Calu3 (cell line): ENCODE measurements at regions not wholly inside any gene's neighbourhood (a gene's known extent, or its start where the extent isn't known, plus 50 kb on each side); places are given as distances from the start of the nearest gene placed in this dataset.

Experiments used
- BruUV-seq: library from RNA; stranded (reverse); fragments of 400-500 nt; replicated peaks from 2 replicates; lab custom pipeline; 2021; lab: Mats Ljungman, UMichigan
- CTCF ChIA-PET: fragments of 300-600 bp; sonication (Branson Sonifier 250); formaldehyde crosslinking; loops from one replicate; lab custom pipeline; 2022; ENCODE audit warnings: antibody characterized with exemption; lab: Charles Lee
- DNase-seq: peaks from one replicate; pipeline ENCODE4 v3.0.0; 2022
- H3K27ac Mint-ChIP-seq: one replicate; pipeline ENCODE4 v1.8.0; 2022; ENCODE audit warnings: mixed read lengths; ENCODE audit not compliant: unreplicated experiment
- H3K27me3 Mint-ChIP-seq: one replicate; pipeline ENCODE4 v1.8.0; 2022; ENCODE audit warnings: mixed read lengths; ENCODE audit not compliant: unreplicated experiment
- H3K36me3 Mint-ChIP-seq: one replicate; pipeline ENCODE4 v1.8.0; 2022; ENCODE audit warnings: mild to moderate bottlenecking, moderate library complexity, mixed read lengths; ENCODE audit not compliant: insufficient read depth, unreplicated experiment
- H3K4me1 Mint-ChIP-seq: one replicate; pipeline ENCODE4 v1.8.0; 2022; ENCODE audit warnings: mild to moderate bottlenecking, low read depth, mixed read lengths; ENCODE audit not compliant: unreplicated experiment
- H3K4me3 Mint-ChIP-seq: one replicate; pipeline ENCODE4 v1.8.0; 2022; ENCODE audit warnings: mild to moderate bottlenecking, low read depth, moderate library complexity, mixed read lengths; ENCODE audit not compliant: unreplicated experiment
- H3K9me3 Mint-ChIP-seq: one replicate; pipeline ENCODE4 v1.8.0; 2022; ENCODE audit warnings: low read depth, mixed read lengths; ENCODE audit not compliant: unreplicated experiment
- CTCF ChIP-seq: fragments of 200-600 bp; IDR thresholded peaks from one replicate; pipeline ENCODE4 v1.8.0; 2022; ENCODE audit warnings: antibody characterized with exemption; ENCODE audit not compliant: unreplicated experiment
- intact Hi-C: fragments of 100-400 bp; cut with micrococcal nuclease; formaldehyde crosslinking; loops from one replicate; pipeline ENCODE4 v1.10.0; 2022; ENCODE audit not compliant: unreplicated experiment

- H3K27me3 Mint-ChIP-seq = no peaks in the 10 kb centered on the region
- no peaks in the 10 kb centered on the region for H3K36me3 Mint-ChIP-seq
- intact Hi-C loops = no loop called here
- H3K9me3 Mint-ChIP-seq = peaks cover 8% of the 10 kb centered on the region
- no TSS peak for BruUV-seq
- TF ChIP-seq CTCF = no peak
- no peak overlapping the region for H3K4me3 Mint-ChIP-seq
- CTCF ChIA-PET = no interaction called here
- H3K27ac Mint-ChIP-seq = no peak overlapping the region
- DNase-seq = no peak
- H3K4me1 Mint-ChIP-seq = no peaks in the 10 kb centered on the region
Observed at GRCh38 chr6:62683063-62683462, 397.0 kb upstream of the KHDRBS2 start.

- no TSS peak for BruUV-seq
- H3K9me3 Mint-ChIP-seq = peaks cover 12% of the 10 kb centered on the region
- TF ChIP-seq CTCF = no peak
- H3K27ac Mint-ChIP-seq = no peak overlapping the region
- H3K4me3 Mint-ChIP-seq = no peak overlapping the region
- no peaks in the 10 kb centered on the region for H3K4me1 Mint-ChIP-seq
- intact Hi-C loops = no loop called here
- CTCF ChIA-PET = no interaction called here
- no peaks in the 10 kb centered on the region for H3K36me3 Mint-ChIP-seq
- no peaks in the 10 kb centered on the region for H3K27me3 Mint-ChIP-seq
- no peak for DNase-seq
Observed at GRCh38 chr6:62681108-62681507, 395.1 kb upstream of the KHDRBS2 start.

- Mint-ChIP-seq H3K4me1 (no peaks in the 10 kb centered on the region), H3K27ac (no peak overlapping the region), H3K9me3 (peaks cover 12% of the 10 kb centered on the region), H3K36me3 (no peaks in the 10 kb centered on the region), H3K4me3 (no peak overlapping the region), H3K27me3 (no peaks in the 10 kb centered on the region)
- DNase-seq = no peak
- BruUV-seq = no TSS peak
- CTCF ChIA-PET = no interaction called here
- intact Hi-C loops = no loop called here
- no peak for TF ChIP-seq CTCF
Observed at GRCh38 chr6:62672989-62673388, 387.0 kb upstream of the KHDRBS2 start.

GRCh38 chr6:62670490-62671223 lies 384.6 kb upstream of the KHDRBS2 start:
- CTCF ChIA-PET = no interaction called here

More at GRCh38 chr6:62670490-62671223, 384.6 kb upstream of the KHDRBS2 start:
- H3K36me3 Mint-ChIP-seq = no peaks in the 10 kb centered on the region
- H3K4me1 Mint-ChIP-seq = no peaks in the 10 kb centered on the region
- no peak overlapping the region for H3K27ac Mint-ChIP-seq
- no peaks in the 10 kb centered on the region for H3K27me3 Mint-ChIP-seq
- DNase-seq = no peak
- no peak overlapping the region for H3K4me3 Mint-ChIP-seq
- intact Hi-C loops = no loop called here
- peaks cover 7% of the 10 kb centered on the region for H3K9me3 Mint-ChIP-seq
- BruUV-seq = no TSS peak
- TF ChIP-seq CTCF = no peak
